Vagina (tissue), 2 donors: ENCODE measurements at regions not wholly inside any gene's neighbourhood (a gene's known extent, or its start where the extent isn't known, plus 50 kb on each side); places are given as distances from the start of the nearest gene placed in this dataset.

Experiments used
- CTCF ChIP-seq, 3 experiments: fragments of 450-650 bp in 2 of 3; fragments of 200-600 bp in 1 of 3; sonication (generic) in 1 of 3; IDR thresholded peaks; one replicate each; pipeline ENCODE4 v1.5.1; 2017 to 2019; ENCODE audit warnings: antibody characterized with exemption in 3 of 3, mild to moderate bottlenecking in 2 of 3, moderate library complexity in 2 of 3
- POLR2AphosphoS5 ChIP-seq, 2 donors: sonication (generic); formaldehyde crosslinking; IDR thresholded peaks; one replicate each; pipeline ENCODE4 v1.9.0; 2017; ENCODE audit warnings: antibody characterized with exemption in 2 of 2, mild to moderate bottlenecking in 2 of 2, low read depth in 1 of 2; ENCODE audit not compliant: insufficient read depth in 1 of 2

- TF ChIP-seq CTCF (IDR thresholded peaks at IDR 0.05) (no peak), POLR2AphosphoS5 (IDR thresholded peaks at IDR 0.05; ENCODE audit: insufficient read depth in 1 of 2, low read depth in 1 of 2) (no peak)
Observed at GRCh38 chr15:61657461-61657860, 402.8 kb downstream of the VPS13C start.
